AG09309 (cell line): ENCODE measurements at regions not wholly inside any gene's neighbourhood (a gene's known extent, or its start where the extent isn't known, plus 50 kb on each side); places are given as distances from the start of the nearest gene placed in this dataset.

Experiments used
- DNase-seq: peaks from one replicate; pipeline ENCODE4 v3.0.0-alpha.2; 2010; ENCODE audit warnings: low read depth
- H3K4me3 ChIP-seq: 2 replicates; pipeline ENCODE4 v1.5.1; 2011; ENCODE audit warnings: mild to moderate bottlenecking, low read depth, low read length, moderate library complexity; ENCODE audit not compliant: control insufficient read depth
- TF ChIP-seq, protein P1 (sequence below): IDR thresholded peaks from 2 replicates; pipeline ENCODE4 v1.5.1; 2011; ENCODE audit warnings: mild to moderate bottlenecking, low read depth, low read length, inconsistent platforms; ENCODE audit not compliant: insufficient read depth, control insufficient read depth; ENCODE audit errors: missing control alignments

DNA sequence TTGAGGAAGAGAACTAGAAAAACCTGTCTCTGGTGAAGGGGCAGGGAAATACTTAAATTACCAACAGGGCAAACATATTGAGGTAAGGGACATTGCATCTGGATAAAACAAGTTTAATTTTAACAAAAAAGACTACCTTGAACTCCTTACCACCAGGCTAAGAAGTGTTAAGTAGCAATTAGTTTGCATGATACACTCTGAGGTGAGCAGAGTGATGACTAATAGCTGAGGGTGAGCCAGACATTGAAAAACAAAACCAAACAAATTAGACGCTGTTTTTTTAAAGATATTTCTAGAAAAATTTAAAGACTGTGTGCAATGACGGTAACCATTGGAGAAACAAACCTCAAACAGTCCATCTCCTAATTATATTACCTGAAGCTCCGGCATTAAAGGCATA is 105.9 kb downstream of the ANKRD7 start:
- no peak overlapping the region for H3K4me3 ChIP-seq
- no peak for DNase-seq
- TF ChIP-seq, protein P1, sequence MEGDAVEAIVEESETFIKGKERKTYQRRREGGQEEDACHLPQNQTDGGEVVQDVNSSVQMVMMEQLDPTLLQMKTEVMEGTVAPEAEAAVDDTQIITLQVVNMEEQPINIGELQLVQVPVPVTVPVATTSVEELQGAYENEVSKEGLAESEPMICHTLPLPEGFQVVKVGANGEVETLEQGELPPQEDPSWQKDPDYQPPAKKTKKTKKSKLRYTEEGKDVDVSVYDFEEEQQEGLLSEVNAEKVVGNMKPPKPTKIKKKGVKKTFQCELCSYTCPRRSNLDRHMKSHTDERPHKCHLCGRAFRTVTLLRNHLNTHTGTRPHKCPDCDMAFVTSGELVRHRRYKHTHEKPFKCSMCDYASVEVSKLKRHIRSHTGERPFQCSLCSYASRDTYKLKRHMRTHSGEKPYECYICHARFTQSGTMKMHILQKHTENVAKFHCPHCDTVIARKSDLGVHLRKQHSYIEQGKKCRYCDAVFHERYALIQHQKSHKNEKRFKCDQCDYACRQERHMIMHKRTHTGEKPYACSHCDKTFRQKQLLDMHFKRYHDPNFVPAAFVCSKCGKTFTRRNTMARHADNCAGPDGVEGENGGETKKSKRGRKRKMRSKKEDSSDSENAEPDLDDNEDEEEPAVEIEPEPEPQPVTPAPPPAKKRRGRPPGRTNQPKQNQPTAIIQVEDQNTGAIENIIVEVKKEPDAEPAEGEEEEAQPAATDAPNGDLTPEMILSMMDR, result no peak

DNA sequence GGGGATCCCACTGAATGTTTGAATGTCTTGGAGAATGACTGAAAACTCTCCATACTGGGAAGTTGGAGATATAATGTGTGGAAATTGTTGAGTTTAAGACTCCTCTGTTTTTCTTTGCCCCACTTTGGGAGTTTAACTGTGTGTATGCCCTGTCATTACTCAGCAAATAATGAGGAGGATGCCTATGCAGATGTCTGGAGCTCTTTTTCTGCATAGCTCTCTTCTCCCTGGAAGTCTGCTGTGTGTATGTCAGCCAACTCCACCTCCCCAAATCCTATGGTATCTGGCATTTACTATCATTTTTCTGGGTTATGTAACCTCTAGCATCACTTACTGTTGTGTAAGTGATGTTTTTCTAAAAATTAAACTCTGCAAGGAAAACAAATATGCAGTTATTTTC is 122.2 kb downstream of the ANKRD7 start:
- DNase-seq, result no peak
- no peak overlapping the region for H3K4me3 ChIP-seq
- TF ChIP-seq, protein P1, result no peak

DNA sequence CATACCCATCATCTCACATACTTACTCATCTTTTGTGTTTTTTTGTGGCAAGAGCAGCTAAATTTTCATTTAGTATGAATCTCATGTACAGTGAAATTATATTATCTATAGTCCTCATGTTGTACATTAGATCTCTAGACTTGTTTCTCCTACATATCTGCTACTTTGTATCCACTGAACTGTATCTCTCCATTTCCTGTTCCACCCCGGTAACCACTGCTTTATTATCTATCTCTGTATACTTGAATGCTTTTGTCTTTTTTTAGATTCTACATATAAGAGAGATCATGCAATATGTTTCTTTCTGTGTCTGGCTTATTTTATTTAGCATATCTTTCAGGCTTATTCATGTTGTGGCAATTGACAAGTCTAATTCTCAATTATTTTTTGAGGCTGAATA is 125.1 kb downstream of the ANKRD7 start:
- no peak overlapping the region for H3K4me3 ChIP-seq
- no peak for DNase-seq
- TF ChIP-seq, protein P1, result no peak

DNA sequence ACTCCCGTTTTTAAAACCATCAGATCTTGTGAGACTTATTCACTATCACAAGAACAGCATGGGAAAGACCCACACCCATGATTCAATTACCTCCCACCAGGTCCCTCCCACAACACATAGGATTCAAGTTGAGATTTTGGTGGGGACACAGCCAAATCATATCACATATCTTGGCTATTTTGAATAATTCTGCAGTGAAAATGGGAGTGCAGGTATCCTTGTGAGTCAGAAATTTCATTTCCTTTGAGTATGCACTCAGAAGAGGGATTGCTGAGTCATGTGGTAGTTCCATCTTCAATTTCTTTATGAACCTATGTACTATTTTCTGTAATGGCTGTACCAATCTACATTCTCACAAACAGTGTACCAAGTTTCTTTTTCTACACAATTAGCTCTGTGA is 125.8 kb downstream of the ANKRD7 start:
- TF ChIP-seq, protein P1, result no peak
- no peak for DNase-seq

DNA sequence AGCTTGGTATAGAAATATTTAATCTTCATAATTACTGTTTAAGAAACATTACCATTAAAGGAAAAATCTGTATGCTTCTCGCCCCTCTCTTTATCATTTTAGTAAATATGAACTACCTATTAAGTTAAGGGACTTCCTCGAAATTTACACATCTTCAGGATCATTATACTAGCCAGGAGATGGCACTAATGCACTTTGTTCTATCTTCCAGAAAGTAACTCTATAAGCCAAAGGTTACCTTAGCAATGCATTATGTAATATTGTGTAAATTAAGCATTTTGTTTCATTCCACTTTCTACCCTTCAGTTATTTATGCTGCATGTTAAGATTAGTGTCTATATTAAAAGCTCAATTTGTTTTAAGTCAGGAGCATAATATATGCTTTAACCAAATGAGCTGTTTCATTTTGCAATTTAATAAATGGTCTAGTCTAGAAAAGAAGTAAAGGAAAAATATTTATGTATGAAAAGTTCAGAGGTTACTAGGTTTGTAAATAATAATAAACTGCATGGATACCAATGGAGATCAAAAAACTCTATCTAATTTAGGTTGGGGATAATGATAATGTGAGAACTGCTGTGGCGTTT is 128.5 kb downstream of the ANKRD7 start:
- no peak overlapping the region for H3K4me3 ChIP-seq
- TF ChIP-seq, protein P1, result no peak
- no peak for DNase-seq

More for the DNA sequence above, 125.8 kb downstream of the ANKRD7 start:
- no peak overlapping the region for H3K4me3 ChIP-seq

DNA sequence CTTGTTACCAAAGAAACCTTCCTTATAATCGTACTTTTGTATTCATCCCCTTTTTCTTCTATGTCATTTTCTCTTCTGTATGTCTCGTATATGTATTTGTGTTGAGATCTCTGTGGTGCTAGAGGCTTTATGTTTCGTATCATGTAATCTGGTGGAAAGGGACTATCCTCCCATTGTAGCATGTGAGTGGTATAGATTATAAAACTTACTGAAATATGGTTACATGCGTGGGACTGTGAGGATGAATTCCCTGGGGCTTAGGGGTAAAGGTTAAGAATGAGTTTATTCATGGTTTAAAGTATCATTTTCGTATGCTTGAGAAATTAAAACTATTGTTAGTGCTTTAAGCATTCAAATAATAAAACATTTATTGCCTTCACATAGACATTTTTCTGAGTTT is 141.9 kb downstream of the ANKRD7 start:
- no peak overlapping the region for H3K4me3 ChIP-seq
- DNase-seq, result no peak
- TF ChIP-seq, protein P1, result no peak

DNA sequence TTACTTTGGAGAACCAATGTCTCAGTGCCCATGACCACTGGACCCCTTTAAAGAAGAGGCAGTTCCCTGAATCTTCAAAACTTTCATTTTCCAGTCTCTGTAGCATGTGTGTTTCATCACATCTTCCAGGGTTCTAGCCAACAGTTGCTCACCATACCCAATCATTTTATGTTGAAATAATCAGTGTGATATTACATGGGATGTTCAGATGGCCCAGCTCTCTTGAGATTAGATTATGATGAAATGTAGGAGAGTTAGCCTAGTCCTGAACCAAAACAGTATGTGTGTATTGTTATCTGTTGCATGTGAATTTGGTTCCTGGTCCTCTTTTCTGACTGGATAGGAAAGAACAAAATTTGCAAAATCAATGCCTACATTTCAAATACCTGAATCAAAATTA is 144.5 kb downstream of the ANKRD7 start:
- no peak for DNase-seq
- TF ChIP-seq, protein P1, result no peak
- H3K4me3 ChIP-seq, result no peak overlapping the region
